Thymus (tissue), 11 donors: ENCODE measurements at regions not wholly inside any gene's neighbourhood (a gene's known extent, or its start where the extent isn't known, plus 50 kb on each side); places are given as distances from the start of the nearest gene placed in this dataset.
A peak's percentile ranks its signal among the peaks of the same experiment; 100 is the strongest.
"Not testable (repeated sequence)": the region's sequence is repeated elsewhere in the genome, so short reads cannot be mapped to it uniquely, and the experiment has no call there.

Experiments
- DNase-seq, 9 donors: peaks; one replicate each; pipeline ENCODE4 v3.0.0-alpha.2; 2013; ENCODE audit warnings: low spot score in 9 of 9, low read depth in 6 of 9, missing footprints in 1 of 9
- H3K27ac ChIP-seq, 2 donors: one replicate each; pipeline ENCODE4 v1.5.1; 2013; ENCODE audit warnings: control low read depth in 1 of 2, low read depth in 1 of 2, low read length in 1 of 2, mild to moderate bottlenecking in 1 of 2, moderate library complexity in 1 of 2
- H3K27me3 ChIP-seq, 2 donors: one replicate each; pipeline ENCODE4 v1.5.1; 2013; ENCODE audit warnings: low read length in 1 of 2; ENCODE audit not compliant: control insufficient read depth in 2 of 2, insufficient read depth in 1 of 2
- H3K36me3 ChIP-seq, 2 donors: one replicate each; pipeline ENCODE4 v1.5.1; 2013; ENCODE audit warnings: low read length in 1 of 2, mild to moderate bottlenecking in 1 of 2, moderate library complexity in 1 of 2; ENCODE audit not compliant: control insufficient read depth in 2 of 2, insufficient read depth in 2 of 2
- H3K4me1 ChIP-seq, 2 donors: one replicate each; pipeline ENCODE4 v1.5.1; 2013; ENCODE audit warnings: low read length in 2 of 2; ENCODE audit not compliant: control insufficient read depth in 2 of 2, insufficient read depth in 2 of 2
- H3K4me3 ChIP-seq, 2 donors: one replicate each; pipeline ENCODE4 v1.5.1; 2013; ENCODE audit warnings: low read length in 2 of 2, control low read depth in 1 of 2, mild to moderate bottlenecking in 1 of 2
- H3K9me3 ChIP-seq, 2 donors: one replicate each; pipeline ENCODE4 v1.5.1; 2013; ENCODE audit warnings: low read length in 1 of 2, mild to moderate bottlenecking in 1 of 2; ENCODE audit not compliant: control insufficient read depth in 2 of 2, insufficient read depth in 1 of 2
- WGBS: extraction: QIAGEN DNeasy Blood & Tissue Kit; methylation state at CpG from one replicate; pipeline ENCODE4 v1.1.7; 2013; 5-methylcytosine and 5-hydroxymethylcytosine counted together
- donor health status: healthy.

- WGBS, result 94% methylated on average over 1 of the region's 1 CpG
- DNase-seq, result no peak
Observed at GRCh38 chr6:811191-811590, 118.3 kb upstream of the EXOC2 start.

GRCh38 chr6:804771-805170, 111.8 kb upstream of the EXOC2 start:
- Histone ChIP-seq H3K9me3 (no peaks in the 10 kb centered on the region), H3K4me1 (no peaks in the 10 kb centered on the region), H3K27me3 (no peaks in the 10 kb centered on the region), H3K27ac (no peak overlapping the region), H3K36me3 (no peaks in the 10 kb centered on the region), H3K4me3 (no peak overlapping the region)
- 98% methylated on average over 10 of the region's 10 CpGs for WGBS
- no peak for DNase-seq

More at GRCh38 chr6:811191-811590, 118.3 kb upstream of the EXOC2 start:
- Histone ChIP-seq H3K4me1 (no peaks in the 10 kb centered on the region), H3K4me3 (no peak overlapping the region), H3K27me3 (no peaks in the 10 kb centered on the region), H3K36me3 (no peaks in the 10 kb centered on the region), H3K9me3 (no peaks in the 10 kb centered on the region), H3K27ac (no peak overlapping the region)

GRCh38 chr6:804317-804716, 111.4 kb upstream of the EXOC2 start:
- Histone ChIP-seq H3K4me1 (no peaks in the 10 kb centered on the region), H3K4me3 (no peak overlapping the region), H3K27ac (no peak overlapping the region), H3K9me3 (no peaks in the 10 kb centered on the region), H3K36me3 (no peaks in the 10 kb centered on the region), H3K27me3 (no peaks in the 10 kb centered on the region)
- DNase-seq, result no peak
- 94% methylated on average over 13 of the region's 13 CpGs for WGBS

- Histone ChIP-seq H3K4me3 (no peak overlapping the region), H3K9me3 (no peaks in the 10 kb centered on the region), H3K4me1 (no peaks in the 10 kb centered on the region), H3K36me3 (no peaks in the 10 kb centered on the region), H3K27me3 (peaks cover 0 to 1% of the 10 kb centered on the region in 2 donors), H3K27ac (no peak overlapping the region)
- 92% methylated on average over 11 of the region's 11 CpGs for WGBS
- DNase-seq, result no peak
Observed at GRCh38 chr6:803191-803977, 110.4 kb upstream of the EXOC2 start.

GRCh38 chr6:802701-803100, 109.8 kb upstream of the EXOC2 start:
- no peaks in the 10 kb centered on the region for H3K4me1 ChIP-seq
- H3K4me3 ChIP-seq, result no peak overlapping the region
- no peak for DNase-seq
- no peaks in the 10 kb centered on the region for H3K9me3 ChIP-seq
- peaks cover 0 to 7% of the 10 kb centered on the region in 2 donors for H3K27me3 ChIP-seq
- WGBS, result 86% methylated on average over 9 of the region's 9 CpGs
- H3K36me3 ChIP-seq, result no peaks in the 10 kb centered on the region
- H3K27ac ChIP-seq, result no peak overlapping the region

GRCh38 chr6:802223-802622, 109.3 kb upstream of the EXOC2 start:
- H3K36me3 ChIP-seq, H3K27me3 ChIP-seq, H3K4me1 ChIP-seq, H3K9me3 ChIP-seq, H3K4me3 ChIP-seq, H3K27ac ChIP-seq, DNase-seq: not testable (repeated sequence)
- WGBS, result 90% methylated on average over 10 of the region's 10 CpGs

GRCh38 chr6:799769-800168, 106.8 kb upstream of the EXOC2 start:
- Histone ChIP-seq H3K4me3 (no peak overlapping the region), H3K27me3 (peaks cover 0 to 21% of the 10 kb centered on the region in 2 donors), H3K27ac (no peak overlapping the region), H3K36me3 (no peaks in the 10 kb centered on the region), H3K4me1 (no peaks in the 10 kb centered on the region), H3K9me3 (no peaks in the 10 kb centered on the region)
- DNase-seq, result no peak
- 81% methylated on average over 6 of the region's 6 CpGs for WGBS

- peak in 4 of 9 donors; percentile 9 to 31 (median 10) for DNase-seq
- WGBS, result 22% methylated on average over 5 of the region's 5 CpGs
Observed at GRCh38 chr6:797479-798077, 104.6 kb upstream of the EXOC2 start.

GRCh38 chr6:795046-795685, 102.2 kb upstream of the EXOC2 start:
- Histone ChIP-seq H3K36me3 (no peaks in the 10 kb centered on the region), H3K4me3 (no peak overlapping the region), H3K27ac (no peak overlapping the region), H3K27me3 (peaks cover 0 to 39% of the 10 kb centered on the region in 2 donors), H3K9me3 (no peaks in the 10 kb centered on the region), H3K4me1 (no peaks in the 10 kb centered on the region)
- 14% methylated on average over 11 of the region's 11 CpGs for WGBS
- no peak for DNase-seq

More at GRCh38 chr6:797479-798077, 104.6 kb upstream of the EXOC2 start:
- no peaks in the 10 kb centered on the region for H3K9me3 ChIP-seq
- no peaks in the 10 kb centered on the region for H3K4me1 ChIP-seq
- H3K27me3 ChIP-seq, result peaks cover 0 to 34% of the 10 kb centered on the region in 2 donors
- no peak overlapping the region for H3K4me3 ChIP-seq
- H3K36me3 ChIP-seq, result no peaks in the 10 kb centered on the region
- H3K27ac ChIP-seq, result no peak overlapping the region
